Head of caudate nucleus (tissue), 42 donors: ENCODE measurements at regions not wholly inside any gene's neighbourhood (a gene's known extent, or its start where the extent isn't known, plus 50 kb on each side); places are given as distances from the start of the nearest gene placed in this dataset.

ENCODE experiments used
- DNase-seq, 42 donors: peaks; one replicate each; pipeline versions ENCODE4 v3.0.0 to v3.0.0-alpha.2; 2020 to 2021; ENCODE audit warnings: mixed read lengths in 7 of 42
- intact Hi-C: fragments of 100-400 bp; cut with DNase I; formaldehyde crosslinking; loops from one replicate; pipeline ENCODE4 v1.15.0; 2022

- no peak for DNase-seq
- intact Hi-C loops, result no loop called here
Measured at GRCh38 chr20:24132246-24132645, 143.7 kb upstream of the GGTLC1 start.

DNA sequence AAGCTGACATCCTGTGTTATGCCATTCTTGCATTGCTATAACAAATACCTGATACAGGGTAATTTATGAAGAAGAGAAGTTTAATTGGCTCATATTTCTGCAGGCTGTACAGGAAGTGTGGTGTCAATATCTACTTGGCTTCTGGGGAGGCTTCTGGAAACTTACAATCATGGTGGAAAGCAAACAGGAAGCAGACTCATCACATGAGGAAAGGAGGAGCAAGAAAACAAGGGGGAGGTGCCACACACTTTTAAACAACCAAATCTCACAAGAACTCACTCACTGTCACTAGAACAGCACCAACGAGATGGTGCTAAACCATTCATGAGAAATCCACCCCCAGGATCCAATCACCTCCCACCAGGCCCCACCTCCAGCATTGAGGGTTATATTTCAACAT is 143.1 kb upstream of the GGTLC1 start:
- DNase-seq, result no peak
- intact Hi-C loops, result no loop called here

- no peak for DNase-seq
- intact Hi-C loops, result no loop called here
Measured at GRCh38 chr20:24131281-24131680, 142.7 kb upstream of the GGTLC1 start.

GRCh38 chr20:24129641-24130040 is 141.1 kb upstream of the GGTLC1 start:
- intact Hi-C loops, result no loop called here
- no peak for DNase-seq

DNA sequence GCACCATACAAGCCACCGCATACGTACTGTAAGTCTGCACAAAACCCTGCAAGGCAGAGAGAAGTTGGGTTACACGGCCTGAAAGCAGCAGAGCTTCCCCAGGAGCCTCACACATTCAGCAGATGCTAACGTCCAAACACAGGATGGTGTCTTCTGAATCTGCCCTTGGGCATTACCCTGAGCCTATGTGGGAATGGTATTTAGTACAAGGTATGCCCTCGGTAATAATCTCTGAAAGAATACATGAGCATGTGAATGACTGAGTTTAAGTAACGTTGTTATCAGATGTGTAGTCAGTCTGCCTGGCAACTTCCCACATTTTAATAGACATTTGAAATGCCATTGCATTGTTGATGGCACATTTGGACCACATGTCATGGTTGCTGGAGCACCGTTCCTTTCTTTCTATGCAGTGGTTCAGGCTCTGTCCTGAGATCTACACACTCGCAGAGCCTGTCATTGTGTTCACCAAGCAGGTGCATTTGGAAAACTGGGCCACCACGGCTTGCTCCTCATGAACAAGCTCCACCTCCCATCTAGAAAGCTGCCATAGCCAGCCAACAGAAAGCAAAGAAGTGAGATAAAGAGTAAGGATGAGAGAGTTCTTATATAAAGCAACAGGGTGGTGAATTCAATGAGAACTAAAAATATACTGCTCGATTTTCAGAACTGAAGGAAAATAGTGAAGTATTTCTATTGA is 136.5 kb upstream of the GGTLC1 start:
- intact Hi-C loops, result no loop called here

DNA sequence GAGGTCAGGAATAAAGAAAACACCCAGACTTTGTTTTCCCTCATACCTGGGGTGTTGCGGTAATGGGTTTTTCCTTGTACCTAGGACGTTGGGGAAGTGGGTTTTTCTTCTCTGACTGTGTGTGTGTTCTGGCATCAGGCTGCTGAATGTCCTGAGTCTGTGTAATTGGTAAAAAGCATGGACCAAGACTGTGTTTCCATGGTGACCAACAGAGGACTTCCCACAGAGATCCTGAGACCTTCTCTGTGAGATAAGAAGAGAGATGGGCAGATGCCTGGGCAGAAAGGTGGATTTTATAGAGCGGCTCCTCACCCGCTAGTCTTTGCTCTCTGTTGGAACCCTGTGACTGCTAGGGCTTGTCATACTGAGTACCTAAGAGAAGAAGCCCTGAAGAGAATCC is 135.4 kb upstream of the GGTLC1 start:
- intact Hi-C loops, result no loop called here
- DNase-seq, result no peak

More for the DNA sequence above, 136.5 kb upstream of the GGTLC1 start:
- DNase-seq, result no peak

DNA sequence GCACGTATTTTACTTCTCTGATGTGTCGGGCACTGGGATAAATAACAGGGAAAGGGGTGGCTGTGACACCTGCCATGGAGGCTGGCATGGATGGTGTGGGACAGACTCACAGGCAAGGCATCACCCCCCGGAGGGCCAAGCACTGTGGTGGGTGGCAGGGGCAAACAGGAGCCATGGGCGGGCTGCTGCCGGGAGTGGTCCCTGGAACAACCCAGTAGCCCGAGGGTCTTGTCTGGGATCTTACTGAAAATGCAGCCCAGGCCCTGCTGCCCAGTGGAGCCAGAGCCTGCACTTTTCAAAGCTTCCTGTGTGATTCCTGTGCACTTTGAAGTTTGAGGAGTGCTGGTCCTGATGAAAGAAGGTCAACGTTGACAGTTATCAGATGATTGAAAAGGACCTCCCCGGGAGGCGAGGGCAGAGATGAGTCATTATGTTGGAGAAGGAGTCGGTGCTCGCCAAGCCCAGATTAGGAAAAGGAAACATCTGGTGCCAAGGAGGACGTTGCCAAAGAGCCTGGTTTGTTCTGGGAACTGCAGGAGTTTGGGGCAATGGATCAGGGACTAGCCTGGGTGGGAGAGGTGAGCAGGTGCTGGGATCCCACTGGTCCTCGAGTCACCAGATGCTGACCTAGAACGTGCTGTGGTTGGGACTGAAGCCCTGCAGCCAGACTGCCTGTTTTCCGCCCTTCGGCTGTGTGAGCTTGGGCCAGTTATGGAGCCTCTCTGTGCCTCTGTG is 130.0 kb upstream of the GGTLC1 start:
- intact Hi-C loops, result no loop called here
- DNase-seq, result no peak

DNA sequence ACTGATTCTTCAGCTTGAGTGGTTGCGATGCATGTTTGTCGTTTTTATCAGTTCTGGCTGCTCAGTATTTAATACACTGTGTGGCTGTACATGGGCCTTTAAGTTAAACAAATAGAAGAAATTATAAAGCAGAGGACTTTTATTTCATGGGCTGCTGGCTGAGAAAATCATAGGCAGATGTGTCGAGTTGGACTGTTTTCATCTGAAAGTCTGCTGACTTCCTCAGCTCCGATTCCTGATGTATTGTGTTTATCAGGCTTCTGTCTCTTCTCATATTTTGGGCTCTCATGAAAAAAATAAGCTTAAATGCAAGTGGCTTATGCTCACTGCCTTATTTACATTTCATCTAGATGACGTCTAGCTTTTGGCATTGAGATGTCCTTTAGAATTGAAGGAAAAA is 129.5 kb upstream of the GGTLC1 start:
- intact Hi-C loops, result no loop called here
- no peak for DNase-seq

DNA sequence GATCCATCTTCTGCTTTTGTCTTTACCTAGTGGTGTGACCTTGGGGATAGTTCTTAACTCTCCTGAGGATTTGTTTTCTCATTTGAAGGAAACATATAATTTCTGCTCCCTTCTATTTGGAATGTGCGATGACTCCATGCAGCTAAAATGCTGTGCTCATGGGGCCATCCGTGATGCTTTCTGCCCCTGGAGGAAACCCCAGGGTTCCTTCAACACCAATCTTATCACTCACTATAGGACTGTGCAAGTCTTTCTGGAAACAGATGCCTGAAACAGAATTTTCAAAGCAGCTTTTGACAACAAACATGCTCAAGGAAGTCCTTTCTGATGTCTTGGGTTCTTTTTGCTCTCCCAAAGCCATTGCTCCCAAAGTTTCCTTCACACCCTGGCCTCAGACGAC is 128.8 kb upstream of the GGTLC1 start:
- DNase-seq, result no peak
- intact Hi-C loops, result no loop called here

DNA sequence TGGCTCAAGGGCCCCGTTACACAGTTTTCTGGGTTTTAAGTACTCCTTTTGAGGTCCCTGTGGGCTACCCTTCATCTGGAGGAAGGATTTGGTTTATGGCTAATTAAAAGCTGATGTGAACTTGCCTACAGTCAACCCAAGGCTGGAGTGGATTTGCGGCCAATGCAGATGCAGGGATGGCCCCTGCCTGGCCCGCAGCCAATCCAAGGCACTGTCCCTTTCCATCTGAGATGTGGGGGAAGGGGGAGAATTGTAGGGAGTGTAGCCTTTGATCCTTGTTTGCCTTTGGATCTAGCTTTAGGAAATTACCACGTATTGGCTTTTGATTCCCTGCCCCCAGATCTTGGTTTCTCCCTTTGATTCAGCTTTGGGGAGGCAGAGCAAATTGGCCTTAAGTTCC is 128.0 kb upstream of the GGTLC1 start:
- DNase-seq, result no peak
- intact Hi-C loops, result no loop called here

DNA sequence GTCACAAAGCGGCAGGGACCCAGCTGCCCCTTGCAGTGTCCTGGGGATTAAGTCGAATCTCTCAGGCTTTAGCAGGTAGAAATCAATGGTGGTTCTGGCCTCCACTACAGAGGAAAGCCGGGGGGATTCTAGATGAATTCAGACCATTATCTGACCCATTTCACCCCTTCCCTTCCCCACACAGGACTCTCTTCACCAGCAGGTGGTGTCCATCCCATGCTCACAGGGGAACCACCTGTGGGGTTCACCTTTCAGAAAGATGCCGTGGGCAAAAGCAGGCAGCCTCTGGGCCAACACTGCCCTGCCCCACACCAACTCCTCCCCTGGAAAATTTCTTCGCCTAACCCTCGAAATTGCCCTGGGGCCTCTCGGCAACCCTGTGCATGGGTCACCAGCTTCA is 123.8 kb upstream of the GGTLC1 start:
- no peak for DNase-seq
- intact Hi-C loops, result no loop called here

DNA sequence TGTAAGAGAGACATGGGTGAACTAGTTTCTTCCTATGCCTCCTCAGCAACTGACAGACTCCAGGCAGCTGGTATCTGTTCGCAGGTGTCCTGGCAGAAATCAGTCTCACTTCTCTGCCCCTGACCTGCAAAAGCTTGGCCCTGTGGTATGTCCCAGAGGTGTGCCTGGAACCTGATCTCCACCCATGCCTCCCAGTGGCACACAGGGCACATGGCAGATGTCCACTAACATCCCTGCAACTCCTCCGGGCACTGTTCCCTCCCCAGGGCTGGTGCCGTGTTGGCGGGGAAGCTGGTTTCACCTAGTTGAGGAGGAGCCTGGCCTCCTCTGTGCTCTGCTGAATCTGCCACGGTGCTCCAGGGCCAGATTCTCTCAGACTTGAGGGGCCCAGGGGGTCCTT is 123.3 kb upstream of the GGTLC1 start:
- no peak for DNase-seq
- intact Hi-C loops, result no loop called here

DNA sequence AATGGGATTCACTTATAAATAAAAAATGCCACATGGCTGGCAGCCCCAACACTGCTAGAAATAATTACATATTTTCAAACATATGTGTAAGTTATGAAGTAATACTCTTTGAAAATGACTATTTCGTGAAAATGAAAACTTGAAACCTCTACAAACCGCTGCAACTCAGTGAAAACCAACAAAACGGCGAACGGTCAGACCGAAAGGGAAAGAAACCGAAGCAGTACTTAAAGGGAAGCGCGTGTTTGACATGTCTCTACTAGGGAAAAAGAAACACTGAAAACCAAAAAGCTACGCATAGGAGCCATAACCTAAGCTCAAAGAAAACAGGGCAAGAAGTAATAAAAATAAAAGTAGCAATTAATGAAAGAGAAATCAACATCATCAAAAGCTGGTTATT is 121.0 kb upstream of the GGTLC1 start:
- intact Hi-C loops, result no loop called here
- no peak for DNase-seq

DNA sequence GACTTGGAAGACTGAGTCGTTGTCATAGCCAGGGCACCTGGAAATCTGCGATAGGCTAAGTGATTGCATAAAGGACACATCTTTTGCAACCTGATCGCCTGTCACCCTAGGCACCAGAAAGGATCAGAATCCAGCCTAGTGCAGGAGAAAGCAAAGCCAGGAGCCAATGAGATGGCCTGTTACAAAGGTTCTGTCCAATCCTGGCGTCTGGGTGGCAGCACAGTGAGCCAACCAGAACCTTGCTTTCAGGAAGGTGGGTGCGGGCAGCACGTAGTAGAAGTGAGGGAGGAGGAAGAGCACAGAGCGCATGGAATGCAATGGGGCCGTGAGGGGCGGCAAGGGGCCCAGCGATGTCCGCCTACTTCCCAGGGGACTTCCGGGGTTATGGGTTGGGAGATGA is 120.4 kb upstream of the GGTLC1 start:
- intact Hi-C loops, result no loop called here
- no peak for DNase-seq

DNA sequence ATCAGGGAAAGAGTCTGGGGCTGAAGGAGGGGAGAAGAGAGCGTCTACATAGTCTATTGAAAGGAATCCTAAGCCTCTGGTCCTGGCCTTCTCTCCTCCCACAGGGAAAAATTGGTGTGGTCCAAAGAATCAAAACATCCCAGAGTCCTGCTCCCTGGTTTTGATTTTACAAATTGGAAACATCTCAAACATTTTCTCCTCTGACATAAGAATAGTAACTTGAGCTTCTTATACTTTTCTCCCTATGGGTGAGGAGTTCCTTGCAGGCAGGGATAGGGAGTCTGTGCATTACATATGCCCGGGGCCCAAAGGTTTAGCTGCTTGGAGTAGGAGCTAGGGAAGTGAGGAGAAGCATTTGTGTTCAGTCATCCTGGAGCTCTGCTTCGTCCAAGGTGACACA is 120.0 kb upstream of the GGTLC1 start:
- intact Hi-C loops, result no loop called here
- DNase-seq, result no peak

- intact Hi-C loops, result no loop called here
- no peak for DNase-seq
Measured at GRCh38 chr20:24106801-24107445, 118.3 kb upstream of the GGTLC1 start.

- intact Hi-C loops, result no loop called here
- DNase-seq, result no peak
Measured at GRCh38 chr20:24106150-24106800, 117.7 kb upstream of the GGTLC1 start.

GRCh38 chr20:24102749-24103333 is 114.3 kb upstream of the GGTLC1 start:
- no peak for DNase-seq
- intact Hi-C loops, result no loop called here

DNA sequence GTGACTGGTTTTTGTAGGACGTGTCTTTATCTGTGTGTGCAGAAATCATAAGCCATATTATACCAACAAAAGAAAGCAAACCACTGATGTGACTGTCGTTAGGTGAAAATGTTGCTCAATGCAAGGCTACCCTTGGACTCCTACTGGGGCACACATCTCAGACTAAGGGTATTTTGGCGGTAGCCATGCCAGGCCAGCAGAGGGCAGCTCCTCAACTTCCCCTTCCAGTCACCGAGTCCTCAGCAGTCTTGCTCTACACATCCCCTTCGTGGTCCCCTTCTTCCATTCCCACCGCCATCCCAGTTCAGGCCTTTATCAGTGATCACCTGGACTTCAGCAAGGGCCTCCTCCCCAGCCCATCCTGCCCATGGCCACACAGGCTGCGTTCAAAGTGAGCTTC is 113.7 kb upstream of the GGTLC1 start:
- intact Hi-C loops, result no loop called here
- peak in 7 of 42 donors; percentile 10 to 34 (median 15) for DNase-seq
